D721Med (cell line): ENCODE measurements at regions not wholly inside any gene's neighbourhood (a gene's known extent, or its start where the extent isn't known, plus 50 kb on each side); places are given as distances from the start of the nearest gene placed in this dataset.
A peak's percentile ranks its signal among the peaks of the same experiment; 100 is the strongest.

Experiments
- DNase-seq: peaks from one replicate; pipeline ENCODE4 v3.0.0; 2011; ENCODE audit warnings: low spot score; ENCODE audit not compliant: insufficient read length
- FAIRE-seq: peaks from 2 replicates; lab custom pipeline; 2011; peaks lifted over from hg19 to GRCh38; lab: Jason Lieb, UNC
- CTCF ChIP-seq: IDR thresholded peaks from 2 replicates; pipeline ENCODE4 v1.5.1; 2012; ENCODE audit warnings: mild to moderate bottlenecking, control low read depth; ENCODE audit not compliant: insufficient read depth; ENCODE audit errors: missing control alignments

- DNase-seq (no peak), FAIRE-seq (no peak)
- TF ChIP-seq CTCF: no peak
These were observed 507.5 kb upstream of the NR2F2 start for GRCh38 chr15:95822961-95823360.

DNA sequence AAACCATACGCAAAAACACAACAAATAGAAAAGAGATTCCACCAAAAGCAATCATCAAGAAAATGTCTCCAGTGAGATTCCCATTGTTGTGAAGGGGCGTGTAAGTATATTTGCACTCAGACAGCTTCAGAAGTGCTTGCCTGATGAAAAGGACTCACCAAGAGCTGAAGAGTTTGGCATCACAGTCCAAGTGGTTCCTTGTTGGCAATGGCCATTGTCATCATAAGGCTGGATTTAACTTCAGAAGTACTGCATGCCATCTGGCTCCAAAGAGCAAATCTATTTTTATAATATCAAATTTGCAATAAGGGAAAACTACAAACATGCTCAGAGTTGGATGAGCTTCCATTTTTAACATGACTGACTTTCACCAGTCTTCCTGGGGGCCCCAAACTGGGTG lies 505.3 kb upstream of the NR2F2 start:
- no peak for TF ChIP-seq CTCF
- DNase-seq: no peak
- FAIRE-seq: no peak

GRCh38 chr15:95825671-95826411 lies 504.7 kb upstream of the NR2F2 start:
- TF ChIP-seq CTCF: no peak
- DNase-seq (no peak), FAIRE-seq (no peak)

- FAIRE-seq (no peak), DNase-seq (no peak)
- TF ChIP-seq CTCF: no peak
These were observed 503.9 kb upstream of the NR2F2 start for GRCh38 chr15:95826412-95827195.

- FAIRE-seq: no peak
- no peak for DNase-seq
- peak; percentile 31 for TF ChIP-seq CTCF
These were observed 501.4 kb upstream of the NR2F2 start for GRCh38 chr15:95829062-95829461.

GRCh38 chr15:95830281-95830680 lies 500.2 kb upstream of the NR2F2 start:
- no peak for FAIRE-seq
- TF ChIP-seq CTCF: no peak
- no peak for DNase-seq

DNA sequence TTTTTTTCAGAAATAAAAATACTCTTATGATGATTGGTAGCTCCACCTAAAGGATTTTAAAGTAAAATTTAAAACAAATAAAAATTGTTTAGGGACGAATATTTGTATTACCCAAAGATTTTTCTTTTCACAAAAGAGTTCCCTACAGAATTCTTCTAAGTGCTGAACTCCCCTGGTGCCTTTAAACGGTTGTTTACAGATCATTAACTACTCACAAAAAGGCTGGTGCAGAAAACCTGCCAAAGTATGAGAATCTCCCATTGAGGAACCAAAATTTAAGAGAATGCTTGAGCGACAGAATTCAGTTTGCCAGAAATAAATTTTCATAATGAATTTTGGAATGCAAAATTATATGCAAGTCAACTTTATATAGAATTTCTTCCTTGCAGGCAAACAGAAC lies 497.8 kb upstream of the NR2F2 start:
- no peak for TF ChIP-seq CTCF
- DNase-seq: no peak
- no peak for FAIRE-seq
